Mesothelial cell of epicardium (in vitro differentiated cells): ENCODE measurements at regions not wholly inside any gene's neighbourhood (a gene's known extent, or its start where the extent isn't known, plus 50 kb on each side); places are given as distances from the start of the nearest gene placed in this dataset.
A peak's percentile ranks its signal among the peaks of the same experiment; 100 is the strongest.

ENCODE experiments used
- DNase-seq, 2 experiments: peaks; one replicate each; pipeline ENCODE4 v3.0.0; 2021; ENCODE audit warnings: low spot score in 2 of 2; ENCODE audit not compliant: unreplicated experiment in 2 of 2
- H3K27ac Mint-ChIP-seq: 2 replicates; pipeline ENCODE4 v1.8.0; 2021; ENCODE audit warnings: mixed read lengths
- H3K27me3 Mint-ChIP-seq: 2 replicates; pipeline ENCODE4 v1.8.0; 2021; ENCODE audit warnings: low read depth, mixed read lengths
- H3K36me3 Mint-ChIP-seq: 2 replicates; pipeline ENCODE4 v1.8.0; 2021; ENCODE audit warnings: mixed read lengths
- H3K4me1 Mint-ChIP-seq: 2 replicates; pipeline ENCODE4 v1.8.0; 2021; ENCODE audit warnings: mixed read lengths
- H3K4me3 Mint-ChIP-seq: 2 replicates; pipeline ENCODE4 v1.8.0; 2021; ENCODE audit warnings: mild to moderate bottlenecking, moderate library complexity, mixed read lengths
- H3K9me3 Mint-ChIP-seq: 2 replicates; pipeline ENCODE4 v1.8.0; 2021; ENCODE audit warnings: mixed read lengths
- CTCF ChIP-seq: fragments of 200-600 bp; sonication (generic); IDR thresholded peaks from one replicate; pipeline ENCODE4 v1.5.0; 2021; ENCODE audit warnings: antibody characterized with exemption; ENCODE audit not compliant: unreplicated experiment

DNA sequence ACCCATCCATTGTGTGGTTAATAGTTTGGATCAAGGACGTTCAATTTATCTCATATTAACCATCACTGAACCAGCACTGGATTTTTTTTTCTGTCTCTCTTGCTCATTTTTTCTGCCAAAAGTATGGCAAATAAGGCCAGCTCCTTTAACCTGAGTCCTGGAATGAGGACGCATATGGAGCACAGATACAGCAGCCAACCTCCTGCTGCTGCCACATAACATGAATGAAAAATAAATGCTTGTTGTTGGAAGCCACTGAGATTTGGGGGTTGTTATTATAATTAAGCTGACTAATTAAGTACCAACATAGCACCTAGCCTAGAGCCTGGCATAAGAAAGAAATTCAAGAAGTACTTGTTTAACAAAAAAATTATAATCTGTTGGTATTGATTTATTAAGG is 335.3 kb upstream of the DUSP10 start:
- no peak for TF ChIP-seq CTCF
- H3K4me1 Mint-ChIP-seq = peaks cover 12% of the 10 kb centered on the region
- H3K9me3 Mint-ChIP-seq = peaks cover 7% of the 10 kb centered on the region
- H3K4me3 Mint-ChIP-seq = no peak overlapping the region
- H3K27me3 Mint-ChIP-seq = peaks cover 2% of the 10 kb centered on the region
- DNase-seq = no peak
- H3K27ac Mint-ChIP-seq = no peak overlapping the region
- H3K36me3 Mint-ChIP-seq = no peaks in the 10 kb centered on the region

DNA sequence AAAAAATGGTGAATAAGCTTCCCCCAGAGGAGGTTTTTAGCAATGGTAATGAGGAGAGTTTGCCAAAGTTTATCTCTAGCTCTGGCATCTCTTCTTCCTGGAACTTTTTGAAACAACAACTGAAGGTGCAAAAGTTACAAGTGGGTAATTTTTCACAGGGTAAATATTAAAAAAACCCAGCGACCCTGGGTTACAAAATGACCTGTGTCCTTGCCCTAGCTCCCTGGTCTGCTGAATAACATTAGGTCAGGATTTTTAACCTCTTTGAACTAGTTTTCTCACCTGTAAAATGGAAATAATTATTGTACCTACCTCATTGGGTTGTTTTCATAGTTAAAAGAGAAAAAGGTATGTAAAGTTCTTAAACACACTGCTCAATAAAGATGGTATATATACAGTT is 332.4 kb upstream of the DUSP10 start:
- Mint-ChIP-seq H3K4me3 (no peak overlapping the region), H3K27me3 (peaks cover 2% of the 10 kb centered on the region), H3K36me3 (no peaks in the 10 kb centered on the region), H3K9me3 (no peaks in the 10 kb centered on the region), H3K4me1 (peaks cover 19% of the 10 kb centered on the region), H3K27ac (no peak overlapping the region)
- TF ChIP-seq CTCF = no peak
- DNase-seq = no peak

GRCh38 chr1:222073307-222073995 is 331.6 kb upstream of the DUSP10 start:
- no peak overlapping the region for H3K4me3 Mint-ChIP-seq
- peaks cover 2% of the 10 kb centered on the region for H3K27me3 Mint-ChIP-seq
- TF ChIP-seq CTCF = no peak
- peak overlapping the region; percentile 37 for H3K27ac Mint-ChIP-seq
- DNase-seq = no peak
- H3K36me3 Mint-ChIP-seq = no peaks in the 10 kb centered on the region
- H3K4me1 Mint-ChIP-seq = peaks cover 19% of the 10 kb centered on the region
- H3K9me3 Mint-ChIP-seq = no peaks in the 10 kb centered on the region

DNA sequence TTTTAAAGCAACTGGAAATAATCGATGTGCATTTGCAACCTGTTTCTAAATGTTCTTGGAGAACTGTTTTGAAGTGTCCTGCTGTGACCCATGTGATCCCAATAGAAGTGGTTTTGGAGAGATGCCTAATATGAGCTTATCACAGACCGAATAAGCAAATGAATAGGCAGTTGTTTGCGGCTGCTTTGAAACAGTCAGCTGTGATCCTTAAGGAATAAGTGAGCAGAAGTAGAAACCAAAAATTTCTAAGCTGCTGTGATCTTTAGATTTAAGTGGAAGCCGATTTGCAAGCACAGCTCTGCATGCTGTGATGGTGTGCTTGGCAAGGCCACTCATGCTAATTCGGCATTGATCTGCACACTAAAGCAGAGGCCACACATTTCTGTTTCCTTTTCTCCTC is 329.5 kb upstream of the DUSP10 start:
- Mint-ChIP-seq H3K4me3 (no peak overlapping the region), H3K27me3 (no peaks in the 10 kb centered on the region), H3K36me3 (no peaks in the 10 kb centered on the region), H3K9me3 (peaks cover 4% of the 10 kb centered on the region), H3K27ac (no peak overlapping the region), H3K4me1 (peaks cover 19% of the 10 kb centered on the region)
- no peak for TF ChIP-seq CTCF
- no peak for DNase-seq

DNA sequence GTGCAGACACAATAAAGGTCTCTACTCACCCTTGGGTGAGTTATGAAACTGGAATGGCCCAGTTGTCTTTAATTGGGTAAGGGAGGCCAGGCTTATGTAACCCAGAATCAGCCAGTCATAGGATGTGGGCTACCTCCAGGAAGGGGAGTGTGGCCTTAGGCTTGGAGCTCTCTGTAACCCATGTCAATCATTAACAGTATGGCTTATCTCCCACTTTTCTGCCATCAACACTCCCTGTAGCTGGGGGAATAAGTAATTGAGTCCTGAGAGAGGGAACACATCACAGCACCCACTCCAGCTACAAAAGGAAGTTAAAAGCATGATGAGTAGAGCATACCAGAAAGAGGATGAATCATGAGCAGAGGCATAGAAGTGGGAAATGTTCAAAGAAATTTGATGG is 327.0 kb upstream of the DUSP10 start:
- Mint-ChIP-seq H3K4me1 (peaks cover 18% of the 10 kb centered on the region), H3K27me3 (no peaks in the 10 kb centered on the region), H3K4me3 (no peak overlapping the region), H3K36me3 (no peaks in the 10 kb centered on the region), H3K27ac (no peak overlapping the region), H3K9me3 (peaks cover 24% of the 10 kb centered on the region)
- no peak for DNase-seq
- no peak for TF ChIP-seq CTCF

GRCh38 chr1:222068101-222068500 is 326.2 kb upstream of the DUSP10 start:
- no peak for DNase-seq
- TF ChIP-seq CTCF = no peak
- Mint-ChIP-seq H3K27me3 (no peaks in the 10 kb centered on the region), H3K27ac (no peak overlapping the region), H3K4me1 (peaks cover 14% of the 10 kb centered on the region), H3K36me3 (no peaks in the 10 kb centered on the region), H3K9me3 (peaks cover 28% of the 10 kb centered on the region), H3K4me3 (no peak overlapping the region)
